GM12892 (cell line): ENCODE measurements at regions not wholly inside any gene's neighbourhood (a gene's known extent, or its start where the extent isn't known, plus 50 kb on each side); places are given as distances from the start of the nearest gene placed in this dataset.

Source experiments
- POLR2A ChIP-seq: IDR thresholded peaks from 2 replicates; pipeline ENCODE4 v1.6.1; 2011; ENCODE audit warnings: low read depth, low read length, control low read depth
- POLR2AphosphoS5 ChIP-seq: IDR thresholded peaks from 2 replicates; pipeline ENCODE4 v1.6.1; 2011; ENCODE audit warnings: low read depth, low read length, control low read depth
- TAF1 ChIP-seq: IDR thresholded peaks from 2 replicates; pipeline ENCODE4 v1.6.1; 2011; ENCODE audit warnings: low read depth, mild to moderate bottlenecking, control low read depth, low read length, borderline replicate concordance

DNA sequence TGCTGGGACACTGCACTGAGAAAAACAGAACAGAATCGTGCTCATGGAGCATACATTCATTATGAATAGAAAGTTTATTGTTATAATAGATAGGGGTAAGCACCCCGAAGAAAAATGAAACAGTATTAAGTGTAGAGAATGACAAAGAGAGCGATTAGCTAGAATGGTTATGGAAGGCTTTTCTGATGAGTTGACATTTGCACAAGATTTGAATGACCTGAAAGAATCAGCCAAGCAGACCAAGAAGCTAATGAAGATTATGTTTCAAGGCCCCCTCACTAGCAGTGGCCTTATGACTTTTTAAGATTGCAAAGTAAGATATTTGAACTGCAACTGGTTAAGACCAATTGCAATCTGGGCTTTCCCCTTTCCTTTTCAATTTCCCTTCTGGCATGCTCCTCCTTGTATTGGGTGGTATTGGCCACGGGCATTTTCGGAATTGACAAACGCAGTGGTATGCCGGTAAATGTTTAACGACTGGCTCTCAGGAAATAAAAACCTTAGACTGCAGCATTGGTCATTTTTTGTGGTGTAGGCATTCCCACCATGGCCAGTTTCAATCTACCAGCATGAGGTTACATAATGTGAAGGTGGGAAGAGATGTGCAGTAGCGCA is 120.0 kb upstream of the CITED2 start:
- TF ChIP-seq POLR2AphosphoS5 (no peak), POLR2A (no peak), TAF1 (no peak)
